ENCODE measurements at regions not wholly inside any gene's neighbourhood (a gene's known extent, or its start where the extent isn't known, plus 50 kb on each side); places are given as distances from the start of the nearest gene placed in this dataset.

DNA sequence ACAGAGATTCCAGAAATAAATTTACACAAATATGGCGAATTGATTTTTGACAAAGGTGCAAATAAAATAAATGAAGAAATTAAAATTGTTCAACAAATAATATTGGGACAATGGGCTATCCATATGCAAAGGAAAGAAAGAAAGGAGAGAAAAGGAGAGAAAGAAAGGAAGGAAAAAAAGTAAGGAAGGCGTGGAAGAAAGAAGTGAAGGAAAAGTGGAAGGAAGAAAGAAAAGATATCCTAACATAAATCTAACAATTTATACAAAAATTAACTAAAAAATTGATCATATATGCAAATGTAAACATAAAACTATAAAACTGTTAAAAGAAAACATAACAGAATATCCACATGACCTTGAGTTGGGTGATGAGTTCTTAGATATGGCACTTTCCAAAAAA, 78.7 kb upstream of the ZNF184 start:
- TF ChIP-seq, protein P1, sequence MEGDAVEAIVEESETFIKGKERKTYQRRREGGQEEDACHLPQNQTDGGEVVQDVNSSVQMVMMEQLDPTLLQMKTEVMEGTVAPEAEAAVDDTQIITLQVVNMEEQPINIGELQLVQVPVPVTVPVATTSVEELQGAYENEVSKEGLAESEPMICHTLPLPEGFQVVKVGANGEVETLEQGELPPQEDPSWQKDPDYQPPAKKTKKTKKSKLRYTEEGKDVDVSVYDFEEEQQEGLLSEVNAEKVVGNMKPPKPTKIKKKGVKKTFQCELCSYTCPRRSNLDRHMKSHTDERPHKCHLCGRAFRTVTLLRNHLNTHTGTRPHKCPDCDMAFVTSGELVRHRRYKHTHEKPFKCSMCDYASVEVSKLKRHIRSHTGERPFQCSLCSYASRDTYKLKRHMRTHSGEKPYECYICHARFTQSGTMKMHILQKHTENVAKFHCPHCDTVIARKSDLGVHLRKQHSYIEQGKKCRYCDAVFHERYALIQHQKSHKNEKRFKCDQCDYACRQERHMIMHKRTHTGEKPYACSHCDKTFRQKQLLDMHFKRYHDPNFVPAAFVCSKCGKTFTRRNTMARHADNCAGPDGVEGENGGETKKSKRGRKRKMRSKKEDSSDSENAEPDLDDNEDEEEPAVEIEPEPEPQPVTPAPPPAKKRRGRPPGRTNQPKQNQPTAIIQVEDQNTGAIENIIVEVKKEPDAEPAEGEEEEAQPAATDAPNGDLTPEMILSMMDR (IDR thresholded peaks at IDR 0.05) = no peak
- no peak for TF ChIP-seq POLR2A (IDR thresholded peaks at IDR 0.05)
